Lower lobe of right lung (tissue), 2 donors: ENCODE measurements at regions not wholly inside any gene's neighbourhood (a gene's known extent, or its start where the extent isn't known, plus 50 kb on each side); places are given as distances from the start of the nearest gene placed in this dataset.
"Not testable (repeated sequence)": the region's sequence is repeated elsewhere in the genome, so short reads cannot be mapped to it uniquely, and the experiment has no call there.

ENCODE experiments used
- ATAC-seq, 2 donors: fragments of 200-7000 bp; cut with Tn5 transposase; one replicate each; pipeline ENCODE4 v1.9.1; 2020 to 2022; ENCODE audit warnings: mild to moderate bottlenecking in 2 of 2, moderate library complexity in 2 of 2
- DNase-seq: peaks from one replicate; pipeline ENCODE4 v3.0.0-alpha.2; 2020
- H3K27ac ChIP-seq: fragments of 200-600 bp; one replicate; pipeline ENCODE4 v1.8.0; 2022
- H3K27me3 ChIP-seq: fragments of 200-600 bp; one replicate; pipeline ENCODE4 v1.8.0; 2022; ENCODE audit warnings: low read depth
- H3K36me3 ChIP-seq: fragments of 200-600 bp; one replicate; pipeline ENCODE4 v1.8.0; 2022; ENCODE audit warnings: mild to moderate bottlenecking
- H3K4me1 ChIP-seq: fragments of 200-600 bp; one replicate; pipeline ENCODE4 v1.8.0; 2022
- H3K4me3 ChIP-seq: fragments of 200-600 bp; one replicate; pipeline ENCODE4 v1.8.0; 2022; ENCODE audit warnings: mild to moderate bottlenecking
- H3K9me3 ChIP-seq: fragments of 200-600 bp; one replicate; pipeline ENCODE4 v1.8.0; 2022
- intact Hi-C: fragments of 100-400 bp; cut with DNase I; formaldehyde crosslinking; loops from one replicate; pipeline ENCODE4 v1.11.0; 2022
- TF ChIP-seq, protein P1 (sequence below): fragments of 200-600 bp; IDR thresholded peaks from one replicate; pipeline ENCODE4 v1.8.0; 2022; ENCODE audit warnings: antibody characterized with exemption, mild to moderate bottlenecking
- donor health status: DM: no; HTN: yes; CAD: no; lungs with severe emphysema.

DNA sequence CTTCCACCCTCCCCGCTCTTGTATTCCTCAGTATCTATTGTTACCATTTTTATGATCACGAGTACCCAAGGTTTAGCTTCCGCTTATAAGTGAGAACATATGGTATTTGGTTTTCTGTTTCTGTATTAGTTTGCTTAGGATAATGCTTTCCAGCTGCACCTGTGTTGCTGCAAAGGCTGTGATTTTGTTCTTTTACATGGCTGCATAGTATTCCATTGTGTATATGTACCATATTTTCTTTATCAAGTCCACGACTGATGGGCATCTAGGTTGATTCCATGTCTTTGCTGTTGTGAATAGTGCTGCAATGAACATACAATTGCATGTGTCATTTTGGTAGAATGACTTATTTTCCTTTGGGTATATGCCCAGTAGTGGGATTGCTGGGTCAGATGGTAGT lies 79.7 kb upstream of the EFCAB3 start:
- intact Hi-C loops = no loop called here
- H3K27ac ChIP-seq = no peak overlapping the region
- no peaks in the 10 kb centered on the region for H3K9me3 ChIP-seq
- TF ChIP-seq, protein P1, sequence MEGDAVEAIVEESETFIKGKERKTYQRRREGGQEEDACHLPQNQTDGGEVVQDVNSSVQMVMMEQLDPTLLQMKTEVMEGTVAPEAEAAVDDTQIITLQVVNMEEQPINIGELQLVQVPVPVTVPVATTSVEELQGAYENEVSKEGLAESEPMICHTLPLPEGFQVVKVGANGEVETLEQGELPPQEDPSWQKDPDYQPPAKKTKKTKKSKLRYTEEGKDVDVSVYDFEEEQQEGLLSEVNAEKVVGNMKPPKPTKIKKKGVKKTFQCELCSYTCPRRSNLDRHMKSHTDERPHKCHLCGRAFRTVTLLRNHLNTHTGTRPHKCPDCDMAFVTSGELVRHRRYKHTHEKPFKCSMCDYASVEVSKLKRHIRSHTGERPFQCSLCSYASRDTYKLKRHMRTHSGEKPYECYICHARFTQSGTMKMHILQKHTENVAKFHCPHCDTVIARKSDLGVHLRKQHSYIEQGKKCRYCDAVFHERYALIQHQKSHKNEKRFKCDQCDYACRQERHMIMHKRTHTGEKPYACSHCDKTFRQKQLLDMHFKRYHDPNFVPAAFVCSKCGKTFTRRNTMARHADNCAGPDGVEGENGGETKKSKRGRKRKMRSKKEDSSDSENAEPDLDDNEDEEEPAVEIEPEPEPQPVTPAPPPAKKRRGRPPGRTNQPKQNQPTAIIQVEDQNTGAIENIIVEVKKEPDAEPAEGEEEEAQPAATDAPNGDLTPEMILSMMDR = no peak
- H3K4me3 ChIP-seq = no peak overlapping the region
- DNase-seq (no peak), ATAC-seq (no peak)
- no peaks in the 10 kb centered on the region for H3K4me1 ChIP-seq
- no peaks in the 10 kb centered on the region for H3K36me3 ChIP-seq
- H3K27me3 ChIP-seq = no peaks in the 10 kb centered on the region

- H3K4me3 ChIP-seq, ATAC-seq: not testable (repeated sequence)
These were observed 105.1 kb upstream of the EFCAB3 start for GRCh38 chr17:62275290-62275689.

GRCh38 chr17:62268361-62268760 lies 112.0 kb upstream of the EFCAB3 start:
- H3K27ac ChIP-seq, DNase-seq, H3K27me3 ChIP-seq, H3K9me3 ChIP-seq, ATAC-seq, H3K4me1 ChIP-seq, intact Hi-C loops, H3K4me3 ChIP-seq, H3K36me3 ChIP-seq: not testable (repeated sequence)

More at GRCh38 chr17:62275290-62275689, 105.1 kb upstream of the EFCAB3 start:
- H3K9me3 ChIP-seq, H3K27me3 ChIP-seq, H3K27ac ChIP-seq, intact Hi-C loops, H3K36me3 ChIP-seq, H3K4me1 ChIP-seq, DNase-seq: not testable (repeated sequence)

DNA sequence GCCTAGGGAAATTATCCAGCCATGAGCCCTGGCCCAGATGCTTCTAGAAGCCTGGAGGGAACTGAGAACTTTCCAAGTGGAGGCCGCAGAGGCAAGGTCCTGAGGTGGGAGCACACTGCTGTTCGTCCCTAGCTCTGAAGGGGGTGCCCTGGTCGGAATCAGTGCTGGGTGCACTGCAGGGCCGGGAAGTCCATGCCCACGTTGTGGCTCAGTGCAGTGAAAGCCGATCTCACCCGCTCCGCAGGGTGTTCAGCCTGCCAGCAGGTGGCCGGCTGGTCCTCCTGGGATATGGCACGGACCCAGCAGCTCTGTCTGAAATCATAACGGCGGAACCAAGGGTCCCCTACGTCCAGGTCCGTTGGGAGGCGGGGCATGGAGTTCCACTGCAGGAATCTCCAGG lies 115.4 kb upstream of the EFCAB3 start:
- DNase-seq, ATAC-seq, H3K9me3 ChIP-seq, H3K27me3 ChIP-seq, H3K27ac ChIP-seq, intact Hi-C loops, H3K4me1 ChIP-seq, H3K4me3 ChIP-seq, H3K36me3 ChIP-seq: not testable (repeated sequence)

DNA sequence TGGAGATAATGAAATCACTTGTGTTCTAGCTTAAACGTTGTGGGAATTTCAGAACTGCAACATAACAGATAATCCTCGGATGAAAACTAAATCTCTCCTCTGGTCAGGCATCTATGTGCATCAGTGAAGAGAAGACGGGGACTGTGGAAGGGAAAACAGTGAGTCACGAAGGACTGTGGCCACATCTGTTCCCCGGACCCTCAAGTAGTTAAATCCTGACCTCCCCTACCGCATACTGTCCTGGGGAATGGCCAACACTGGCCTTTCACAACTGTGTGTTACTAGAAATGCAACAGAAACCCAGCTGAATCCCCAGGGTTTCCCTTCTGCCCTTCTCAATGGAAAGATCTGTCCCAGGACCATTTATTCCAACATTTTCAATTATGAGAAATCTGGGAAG lies 124.6 kb upstream of the EFCAB3 start:
- ATAC-seq, DNase-seq, H3K4me3 ChIP-seq, H3K36me3 ChIP-seq, H3K9me3 ChIP-seq, H3K27ac ChIP-seq, intact Hi-C loops, H3K4me1 ChIP-seq, H3K27me3 ChIP-seq: not testable (repeated sequence)

- H3K4me3 ChIP-seq, H3K9me3 ChIP-seq, H3K27me3 ChIP-seq, DNase-seq, H3K36me3 ChIP-seq, H3K4me1 ChIP-seq, intact Hi-C loops, ATAC-seq, H3K27ac ChIP-seq: not testable (repeated sequence)
These were observed 138.3 kb upstream of the EFCAB3 start for GRCh38 chr17:62242076-62242475.

- H3K4me1 ChIP-seq, intact Hi-C loops, H3K27me3 ChIP-seq, H3K27ac ChIP-seq, H3K4me3 ChIP-seq, H3K36me3 ChIP-seq, H3K9me3 ChIP-seq, DNase-seq, ATAC-seq: not testable (repeated sequence)
These were observed 140.8 kb upstream of the EFCAB3 start for GRCh38 chr17:62239569-62239968.

DNA sequence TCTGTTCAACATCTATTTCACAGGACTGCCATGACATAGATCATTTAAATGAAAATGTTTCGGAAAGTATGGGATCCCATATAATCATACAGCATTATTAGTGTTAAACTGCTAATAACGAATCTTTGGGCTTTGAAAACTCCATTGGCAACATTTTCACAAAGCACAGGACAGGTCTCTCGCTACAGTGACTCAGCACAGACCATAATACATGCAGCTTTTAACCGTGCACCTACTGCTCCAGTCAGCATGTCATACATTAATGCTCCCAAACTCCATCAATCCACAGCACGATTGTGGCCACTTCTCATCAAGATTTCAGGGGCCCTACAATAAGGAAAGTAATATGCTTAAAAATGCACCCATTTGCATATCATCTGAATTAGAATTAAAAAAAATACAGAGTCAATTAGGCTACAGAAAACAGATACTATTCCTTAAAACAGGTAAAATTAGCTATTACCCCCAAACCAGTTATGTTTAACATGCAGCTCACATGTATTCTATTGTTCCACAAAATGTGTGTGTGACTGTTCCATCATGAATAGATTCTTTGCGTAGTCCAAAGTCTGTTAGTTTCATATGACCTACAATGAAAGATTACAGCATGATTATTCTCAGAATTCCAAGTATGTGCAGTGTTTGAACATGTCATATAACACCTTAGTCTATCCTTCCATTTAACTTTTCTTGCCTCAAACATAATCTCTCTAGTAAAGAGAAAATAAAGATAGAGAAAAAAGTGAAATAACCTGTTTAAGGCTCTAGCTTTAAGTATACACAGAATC lies 141.6 kb upstream of the EFCAB3 start:
- H3K36me3 ChIP-seq, ATAC-seq, H3K9me3 ChIP-seq, H3K4me3 ChIP-seq, H3K27ac ChIP-seq, H3K4me1 ChIP-seq, DNase-seq, intact Hi-C loops, H3K27me3 ChIP-seq: not testable (repeated sequence)

- H3K4me3 ChIP-seq, H3K27ac ChIP-seq, DNase-seq, ATAC-seq, H3K27me3 ChIP-seq, H3K36me3 ChIP-seq, intact Hi-C loops, H3K9me3 ChIP-seq, H3K4me1 ChIP-seq: not testable (repeated sequence)
These were observed 146.4 kb upstream of the EFCAB3 start for GRCh38 chr17:62233822-62234481.

GRCh38 chr17:62231293-62231692 lies 149.1 kb upstream of the EFCAB3 start:
- intact Hi-C loops, DNase-seq, H3K4me3 ChIP-seq, H3K4me1 ChIP-seq, H3K27me3 ChIP-seq, H3K36me3 ChIP-seq, H3K9me3 ChIP-seq, ATAC-seq, H3K27ac ChIP-seq: not testable (repeated sequence)
